HT1080 (cell line): ENCODE measurements at regions not wholly inside any gene's neighbourhood (a gene's known extent, or its start where the extent isn't known, plus 50 kb on each side); places are given as distances from the start of the nearest gene placed in this dataset.
A peak's percentile ranks its signal among the peaks of the same experiment; 100 is the strongest.

Source experiments
- DNase-seq: peaks from one replicate; pipeline ENCODE4 v3.0.0-alpha.2; 2015; ENCODE audit warnings: low read depth

- no peak for DNase-seq
These were observed 137.6 kb downstream of the GOLIM4 start for GRCh38 chr3:167958141-167958540.

DNA sequence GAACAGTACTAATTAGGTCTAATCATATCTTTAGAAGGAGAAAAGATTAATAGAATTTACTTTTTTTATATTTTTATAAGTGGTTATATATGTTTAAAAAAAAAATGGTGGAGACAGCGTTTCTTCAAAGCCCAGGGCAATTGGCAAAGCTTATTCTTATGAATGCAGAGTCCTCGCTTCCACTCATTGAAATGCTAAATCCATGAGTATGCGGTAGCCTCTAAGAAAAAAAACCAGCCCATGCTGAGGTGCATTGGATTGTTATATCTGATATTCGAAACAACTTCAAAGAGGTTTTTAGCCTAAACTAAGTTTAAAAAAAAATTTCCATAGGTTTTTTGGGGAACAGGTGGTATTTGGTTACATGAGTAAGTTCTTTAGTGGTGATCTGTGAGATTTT is 142.8 kb downstream of the GOLIM4 start:
- no peak for DNase-seq

- DNase-seq, result no peak
These were observed 145.5 kb downstream of the GOLIM4 start for GRCh38 chr3:167950212-167950611.

GRCh38 chr3:167941234-167941995 is 154.3 kb downstream of the GOLIM4 start:
- peak; percentile 97 for DNase-seq

DNA sequence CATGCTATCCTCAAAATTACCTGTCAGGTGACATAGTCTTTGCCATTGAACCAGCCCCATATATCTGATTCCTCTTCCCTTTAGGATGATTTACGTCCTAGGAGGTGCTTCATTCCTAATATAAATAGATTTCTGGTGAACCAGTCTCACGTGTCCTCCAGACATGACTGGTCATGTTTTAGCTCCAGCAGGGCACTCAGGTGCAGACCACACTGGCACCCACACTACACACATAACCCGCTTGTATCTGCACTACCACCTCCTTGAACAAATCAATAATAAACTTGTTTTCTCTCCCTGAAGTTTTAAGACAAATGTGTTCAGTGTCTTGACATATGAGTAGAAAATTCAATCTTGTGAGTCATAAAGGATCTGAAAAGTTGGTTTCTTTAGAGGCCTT is 155.5 kb downstream of the GOLIM4 start:
- DNase-seq, result peak; percentile 29

DNA sequence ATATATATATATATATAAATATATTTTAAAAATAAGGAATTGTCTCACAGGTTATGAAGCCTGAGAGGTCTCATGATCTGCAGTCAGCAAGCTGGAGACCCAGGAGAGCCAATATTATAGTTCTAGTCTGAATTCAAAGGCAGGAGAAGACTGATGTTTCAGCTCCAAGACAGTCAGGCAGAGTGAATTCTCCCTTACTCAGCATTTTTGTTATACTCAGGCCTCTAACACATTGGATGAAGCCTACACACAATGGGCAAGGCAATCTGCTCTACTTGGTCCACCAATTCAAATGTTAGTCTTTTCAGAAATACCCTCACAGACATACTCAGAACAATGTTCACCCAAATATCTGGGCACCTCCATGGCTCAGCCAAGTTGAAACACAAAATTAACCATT is 157.2 kb downstream of the GOLIM4 start:
- DNase-seq, result no peak

DNA sequence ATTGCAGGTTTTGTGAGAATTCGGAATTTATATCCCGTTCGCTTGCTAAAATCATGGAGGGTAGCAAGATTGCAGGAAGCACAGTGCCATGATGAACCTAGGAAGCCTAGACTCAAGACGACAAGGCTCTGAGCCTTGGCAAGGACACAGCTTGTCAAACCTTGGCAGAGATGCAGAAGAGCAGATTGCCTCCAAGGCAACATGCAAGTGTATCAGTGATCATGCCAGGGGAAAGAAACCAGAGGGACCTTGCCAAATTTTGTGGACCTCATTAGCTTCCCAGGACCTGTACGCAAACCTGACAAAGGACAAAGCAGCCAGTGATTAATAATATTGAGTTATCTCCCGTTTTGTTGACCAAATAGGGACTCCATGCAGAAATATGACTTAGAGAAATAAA is 159.7 kb downstream of the GOLIM4 start:
- DNase-seq, result no peak

GRCh38 chr3:167930453-167930852 is 165.3 kb downstream of the GOLIM4 start:
- DNase-seq, result no peak

- no peak for DNase-seq
These were observed 165.8 kb downstream of the GOLIM4 start for GRCh38 chr3:167929968-167930367.

DNA sequence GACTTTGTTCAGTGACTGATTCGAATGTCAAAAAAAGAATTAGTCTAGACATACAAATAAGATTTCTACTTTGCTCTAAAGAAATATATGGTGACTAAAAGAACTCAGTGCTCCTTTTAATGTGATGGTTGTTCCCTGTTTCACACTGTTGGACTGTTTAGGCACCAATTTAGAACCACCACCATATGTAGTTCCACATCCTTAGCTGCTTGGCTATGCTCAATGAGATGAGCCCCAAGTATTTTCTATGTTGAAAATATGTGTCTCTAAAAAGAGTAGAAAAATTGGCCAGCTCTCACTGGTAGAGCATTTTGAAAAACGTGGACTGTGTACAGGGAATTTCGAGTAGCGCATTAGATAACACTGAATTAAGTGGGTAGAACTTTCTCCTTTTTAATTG is 167.3 kb downstream of the GOLIM4 start:
- DNase-seq, result no peak

- DNase-seq, result no peak
These were observed 175.0 kb downstream of the GOLIM4 start for GRCh38 chr3:167920747-167921146.

DNA sequence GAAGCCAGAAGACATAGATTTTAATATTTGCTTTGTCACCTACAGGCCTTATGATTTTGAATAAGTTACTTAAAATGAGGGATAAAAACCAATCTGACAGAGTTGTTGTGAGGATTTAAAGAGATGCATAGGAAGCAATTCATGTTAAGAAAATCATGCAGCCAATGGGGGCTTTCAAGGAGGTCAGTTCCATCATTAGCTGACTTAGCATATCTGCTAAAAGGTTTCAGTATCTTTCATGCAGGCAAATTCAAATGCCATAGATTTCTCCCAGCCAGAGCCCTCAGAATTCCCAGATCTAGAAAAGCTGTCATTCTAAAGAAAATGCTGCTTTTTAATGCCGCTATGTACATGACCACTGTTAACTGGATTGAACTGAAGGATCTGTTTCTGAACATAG is 176.1 kb downstream of the GOLIM4 start:
- DNase-seq, result no peak

DNA sequence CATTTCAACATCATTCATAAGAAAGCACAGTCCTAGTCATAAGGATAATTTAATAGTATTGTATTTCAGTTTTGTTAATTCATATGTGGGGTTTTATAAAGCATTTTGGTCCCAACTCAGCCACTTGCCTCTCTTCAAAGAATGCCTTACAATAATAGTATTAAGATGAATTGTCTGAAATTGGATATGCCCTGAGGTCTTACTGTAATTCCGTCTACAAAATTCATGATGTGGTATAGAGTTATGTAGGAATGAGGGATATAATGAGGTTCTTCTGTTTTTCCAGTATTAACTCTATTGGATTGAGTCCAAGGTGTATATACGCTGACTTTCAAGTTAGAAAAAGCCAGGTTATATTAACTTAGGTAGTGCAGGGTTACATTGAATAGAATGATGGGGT is 177.0 kb downstream of the GOLIM4 start:
- no peak for DNase-seq

- DNase-seq, result no peak
These were observed 177.6 kb downstream of the GOLIM4 start for GRCh38 chr3:167918008-167918596.

GRCh38 chr3:167913219-167913835 is 177.8 kb downstream of the SERPINI1 start:
- peak; percentile 79 for DNase-seq

- DNase-seq, result no peak
These were observed 174.4 kb downstream of the SERPINI1 start for GRCh38 chr3:167909952-167910351.

- no peak for DNase-seq
These were observed 174.0 kb downstream of the SERPINI1 start for GRCh38 chr3:167909504-167909896.

DNA sequence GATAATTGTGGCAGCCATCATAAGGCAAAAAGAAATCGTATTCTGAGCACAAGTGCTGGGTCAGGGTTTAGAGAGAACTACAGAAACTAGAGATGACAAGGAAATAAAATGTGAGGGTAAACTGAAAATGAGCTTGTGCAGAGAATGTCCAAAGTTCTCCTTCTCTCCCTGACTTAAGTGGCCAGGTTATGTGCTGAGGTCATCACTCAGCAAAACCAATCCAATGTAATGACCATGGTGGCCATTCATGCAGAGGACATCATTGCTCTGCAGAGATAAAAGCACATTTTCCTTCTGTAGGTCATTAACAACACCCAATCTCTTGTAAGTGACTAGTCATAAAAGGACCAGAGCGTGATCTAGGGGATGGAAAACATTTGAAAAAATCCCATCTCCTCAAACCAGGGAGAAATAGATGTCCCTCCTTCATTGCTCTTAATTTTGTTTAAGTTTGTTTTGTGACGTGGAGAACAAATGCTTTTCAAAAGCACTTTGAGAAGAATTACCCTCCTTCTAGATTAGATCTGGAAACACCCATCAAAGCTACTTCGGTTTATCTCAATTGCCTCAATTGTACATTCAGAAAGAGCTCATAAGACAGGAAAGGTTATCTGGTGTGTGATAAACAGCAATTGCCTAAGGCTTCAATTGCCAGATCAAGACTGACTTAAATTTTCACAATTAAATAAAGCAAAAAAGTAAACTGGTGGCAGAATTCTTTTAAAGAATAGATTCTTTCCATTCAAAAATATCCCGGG is 173.4 kb downstream of the SERPINI1 start:
- DNase-seq, result no peak

DNA sequence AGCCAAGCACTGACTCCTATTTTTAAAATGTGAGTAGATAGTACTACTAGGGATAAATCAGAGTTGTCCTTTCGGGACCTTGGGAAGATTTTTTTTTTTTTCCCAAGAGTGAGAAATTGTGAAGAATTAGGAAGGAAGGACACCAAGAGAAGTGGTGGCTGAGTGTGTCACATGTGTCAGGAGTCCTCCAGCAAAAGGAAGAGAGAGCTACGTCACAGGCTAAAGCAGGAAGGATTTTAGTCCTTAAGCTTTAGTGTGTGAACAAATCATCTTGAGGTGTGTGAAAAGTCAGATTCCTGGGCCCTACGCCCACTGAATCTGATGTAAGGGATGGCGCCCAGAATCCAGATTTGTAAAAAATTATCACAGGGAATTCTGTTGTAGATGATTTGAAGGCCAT is 172.7 kb downstream of the SERPINI1 start:
- DNase-seq, result no peak

GRCh38 chr3:167901138-167901537 is 165.6 kb downstream of the SERPINI1 start:
- no peak for DNase-seq

- no peak for DNase-seq
These were observed 163.6 kb downstream of the SERPINI1 start for GRCh38 chr3:167899093-167899492.

DNA sequence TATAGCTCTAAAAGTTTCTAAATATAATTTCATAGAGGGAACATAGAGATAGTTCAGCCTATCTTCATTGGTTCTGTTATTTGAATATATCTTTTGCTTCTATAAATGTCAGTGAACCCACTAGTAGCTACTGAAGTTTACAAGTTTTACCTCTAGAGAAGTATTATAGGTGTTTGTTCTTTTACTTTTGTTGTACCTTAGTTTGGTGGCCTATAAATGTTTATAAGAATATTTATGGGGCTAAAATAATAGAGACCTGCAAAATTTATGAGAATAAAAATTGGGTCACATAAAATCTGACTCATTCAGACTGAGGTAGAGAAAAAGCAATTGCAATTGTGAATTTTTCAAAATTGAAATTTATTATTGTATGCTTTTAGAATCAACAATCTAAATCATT is 162.6 kb downstream of the SERPINI1 start:
- no peak for DNase-seq
